ENCODE measurements at regions not wholly inside any gene's neighbourhood (a gene's known extent, or its start where the extent isn't known, plus 50 kb on each side); places are given as distances from the start of the nearest gene placed in this dataset.

DNA sequence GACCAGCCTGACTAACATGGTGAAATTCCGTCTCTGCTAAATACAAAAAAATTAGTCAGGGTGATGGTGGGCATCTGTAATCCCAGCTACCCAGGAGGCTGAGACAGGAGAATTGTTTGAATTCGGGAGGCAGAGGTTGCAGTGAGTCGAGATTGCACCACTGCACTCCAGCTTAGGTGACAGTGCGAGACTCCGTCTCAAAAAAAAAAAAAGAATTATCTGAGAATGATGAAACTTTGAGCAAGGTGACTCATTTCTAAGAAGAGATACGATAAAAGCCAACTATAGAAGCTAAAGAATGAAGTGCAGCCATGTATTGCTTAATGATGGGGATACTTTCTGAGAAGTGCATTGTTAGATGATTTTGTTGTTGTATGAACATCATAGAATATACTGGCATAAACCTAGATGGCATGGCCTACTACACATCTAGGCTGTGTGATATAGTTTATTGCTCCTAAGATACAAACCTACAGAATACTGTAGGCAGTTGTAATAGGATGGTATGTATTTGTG, 64.7 kb downstream of the SNRPE start:
- Mint-ChIP-seq H3K4me1 (ENCODE audit: low read depth) (no peaks in the 10 kb centered on the region), H3K9me3 (no peaks in the 10 kb centered on the region), H3K27ac (no peak overlapping the region), H3K4me3 (no peak overlapping the region), H3K27me3 (peaks cover 2% of the 10 kb centered on the region), H3K36me3 (ENCODE audit: low read depth) (no peaks in the 10 kb centered on the region)
- TF ChIP-seq, protein P1, sequence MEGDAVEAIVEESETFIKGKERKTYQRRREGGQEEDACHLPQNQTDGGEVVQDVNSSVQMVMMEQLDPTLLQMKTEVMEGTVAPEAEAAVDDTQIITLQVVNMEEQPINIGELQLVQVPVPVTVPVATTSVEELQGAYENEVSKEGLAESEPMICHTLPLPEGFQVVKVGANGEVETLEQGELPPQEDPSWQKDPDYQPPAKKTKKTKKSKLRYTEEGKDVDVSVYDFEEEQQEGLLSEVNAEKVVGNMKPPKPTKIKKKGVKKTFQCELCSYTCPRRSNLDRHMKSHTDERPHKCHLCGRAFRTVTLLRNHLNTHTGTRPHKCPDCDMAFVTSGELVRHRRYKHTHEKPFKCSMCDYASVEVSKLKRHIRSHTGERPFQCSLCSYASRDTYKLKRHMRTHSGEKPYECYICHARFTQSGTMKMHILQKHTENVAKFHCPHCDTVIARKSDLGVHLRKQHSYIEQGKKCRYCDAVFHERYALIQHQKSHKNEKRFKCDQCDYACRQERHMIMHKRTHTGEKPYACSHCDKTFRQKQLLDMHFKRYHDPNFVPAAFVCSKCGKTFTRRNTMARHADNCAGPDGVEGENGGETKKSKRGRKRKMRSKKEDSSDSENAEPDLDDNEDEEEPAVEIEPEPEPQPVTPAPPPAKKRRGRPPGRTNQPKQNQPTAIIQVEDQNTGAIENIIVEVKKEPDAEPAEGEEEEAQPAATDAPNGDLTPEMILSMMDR (IDR thresholded peaks at IDR 0.05) = no peak
- CTCF ChIA-PET = no interaction called here
- ATAC-seq = no peak
- no peak for DNase-seq
- POLR2A ChIA-PET = no interaction called here
- intact Hi-C loops (cut with micrococcal nuclease) = no loop called here

DNA sequence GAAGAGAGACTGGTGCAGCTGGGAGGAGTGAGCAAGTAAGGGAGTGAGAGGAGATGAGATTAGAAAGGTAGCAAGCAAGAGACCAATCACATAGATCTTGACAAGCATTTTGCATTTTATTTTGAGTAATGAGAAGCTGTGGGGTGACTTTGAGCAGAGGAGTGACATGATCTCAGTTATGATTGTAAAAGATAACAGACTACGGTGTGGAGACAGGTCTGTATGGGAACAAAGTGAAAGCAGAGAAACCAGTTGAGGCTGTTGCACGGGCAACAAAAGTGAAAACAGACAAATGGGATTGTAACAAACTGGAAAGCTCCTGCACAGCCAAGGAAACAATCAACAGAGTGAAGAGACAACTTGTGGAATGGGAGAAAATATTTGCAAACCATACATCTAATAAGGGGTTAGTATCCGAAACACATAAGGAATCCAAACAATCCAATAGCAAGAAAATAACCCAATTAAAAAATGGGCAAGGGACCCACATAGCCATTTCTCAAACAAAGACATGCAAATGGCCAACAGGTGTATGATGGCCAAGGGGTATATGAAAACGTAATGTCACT, 68.4 kb downstream of the SNRPE start:
- ChIA-PET CTCF (no interaction called here), POLR2A (interaction anchor here (0.6 kb wide), 1 partner anchor 17 kb away, joined by 3 read pairs; no protein-coding TSS in a partner anchor)
- ATAC-seq (no peak), DNase-seq (no peak)
- H3K9me3 Mint-ChIP-seq = no peaks in the 10 kb centered on the region
- H3K27me3 Mint-ChIP-seq = peaks cover 8% of the 10 kb centered on the region
- intact Hi-C loops (cut with micrococcal nuclease) = no loop called here
- H3K27ac Mint-ChIP-seq = no peak overlapping the region
- H3K36me3 Mint-ChIP-seq (ENCODE audit: low read depth) = no peaks in the 10 kb centered on the region
- TF ChIP-seq, protein P1 (IDR thresholded peaks at IDR 0.05) = no peak
- H3K4me1 Mint-ChIP-seq (ENCODE audit: low read depth) = no peaks in the 10 kb centered on the region
- no peak overlapping the region for H3K4me3 Mint-ChIP-seq

DNA sequence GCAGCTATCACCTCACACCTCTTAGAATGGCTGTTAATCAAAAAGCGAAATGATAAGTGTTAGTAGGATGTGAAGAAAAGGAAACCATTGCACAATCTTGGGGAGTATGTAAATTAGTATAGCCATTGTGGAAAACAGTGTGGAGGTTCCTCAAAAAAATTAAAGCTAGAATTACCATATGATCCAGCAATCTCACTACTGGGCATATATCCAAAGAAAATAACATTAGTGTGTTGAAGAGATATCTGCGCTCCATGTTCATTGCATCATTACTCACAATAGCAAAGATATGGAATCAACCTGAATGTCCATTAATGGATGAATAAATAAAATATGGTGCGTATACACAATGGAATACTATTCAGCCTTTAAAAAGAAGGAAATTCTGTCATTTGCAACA, 68.9 kb downstream of the SNRPE start:
- Mint-ChIP-seq H3K27me3 (peaks cover 8% of the 10 kb centered on the region), H3K27ac (no peak overlapping the region), H3K36me3 (ENCODE audit: low read depth) (no peaks in the 10 kb centered on the region), H3K4me1 (ENCODE audit: low read depth) (no peaks in the 10 kb centered on the region), H3K9me3 (no peaks in the 10 kb centered on the region), H3K4me3 (no peak overlapping the region)
- ChIA-PET CTCF (no interaction called here), POLR2A (no interaction called here)
- TF ChIP-seq, protein P1 (IDR thresholded peaks at IDR 0.05) = no peak
- no peak for ATAC-seq
- intact Hi-C loops (cut with micrococcal nuclease) = no loop called here
- DNase-seq = no peak

DNA sequence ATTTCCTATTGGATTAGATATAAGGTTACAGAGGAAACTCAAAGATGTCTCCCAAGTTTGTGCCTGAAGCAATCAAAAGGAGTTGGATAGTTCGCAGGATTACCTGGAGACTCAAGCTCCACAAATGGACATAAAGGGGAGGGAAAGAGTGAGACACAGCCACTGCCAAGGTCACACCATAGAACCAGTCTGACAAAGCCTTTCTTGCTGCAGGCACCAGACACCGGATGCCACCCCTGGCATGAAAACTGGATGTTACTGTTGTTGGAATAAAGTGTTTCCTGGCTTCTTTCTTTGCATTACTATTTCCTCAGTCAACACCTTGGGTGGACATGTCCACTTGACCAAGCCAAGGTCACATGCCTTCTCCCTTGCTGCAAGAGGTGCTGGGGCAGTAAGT, 70.6 kb downstream of the SNRPE start:
- POLR2A ChIA-PET = no interaction called here
- no peak for DNase-seq
- Mint-ChIP-seq H3K36me3 (ENCODE audit: low read depth) (no peaks in the 10 kb centered on the region), H3K27ac (no peak overlapping the region), H3K4me1 (ENCODE audit: low read depth) (no peaks in the 10 kb centered on the region), H3K4me3 (no peak overlapping the region), H3K9me3 (no peaks in the 10 kb centered on the region), H3K27me3 (peaks cover 8% of the 10 kb centered on the region)
- TF ChIP-seq, protein P1 (IDR thresholded peaks at IDR 0.05) = no peak
- ATAC-seq = no peak
- CTCF ChIA-PET = interaction anchor here (1.1 kb wide), 1 partner anchor 197 kb away, joined by 4 read pairs; no protein-coding TSS in a partner anchor
- intact Hi-C loops (cut with micrococcal nuclease) = no loop called here

DNA sequence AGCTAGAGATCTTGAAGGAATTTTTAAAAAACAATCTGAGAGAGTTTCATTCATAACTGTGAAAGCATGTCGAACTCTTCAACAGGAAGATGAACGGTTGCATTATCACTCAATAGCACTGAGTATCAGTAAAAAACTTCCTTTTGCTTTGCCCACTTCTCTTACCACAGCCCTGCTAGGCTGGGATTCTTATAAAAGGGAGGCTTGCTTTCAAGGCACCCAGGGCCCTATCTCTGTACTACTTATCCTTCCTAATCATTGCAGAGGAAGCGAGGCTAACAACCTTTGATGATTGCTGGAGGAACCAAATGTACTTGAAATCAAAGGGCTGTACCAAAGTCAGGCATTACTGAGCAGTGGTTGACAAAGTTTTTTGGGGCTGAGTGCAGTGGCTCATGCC, 71.2 kb downstream of the SNRPE start:
- H3K4me1 Mint-ChIP-seq (ENCODE audit: low read depth) = no peaks in the 10 kb centered on the region
- TF ChIP-seq, protein P1 (IDR thresholded peaks at IDR 0.05) = no peak
- no peaks in the 10 kb centered on the region for H3K9me3 Mint-ChIP-seq
- ATAC-seq (no peak), DNase-seq (no peak)
- no peak overlapping the region for H3K27ac Mint-ChIP-seq
- H3K4me3 Mint-ChIP-seq = no peak overlapping the region
- ChIA-PET CTCF (interaction anchor here (1.1 kb wide), 1 partner anchor 196 kb away, joined by 4 read pairs; no protein-coding TSS in a partner anchor), POLR2A (no interaction called here)
- no peaks in the 10 kb centered on the region for H3K36me3 Mint-ChIP-seq (ENCODE audit: low read depth)
- intact Hi-C loops (cut with micrococcal nuclease) = no loop called here
- H3K27me3 Mint-ChIP-seq = peaks cover 8% of the 10 kb centered on the region
